ENCODE measurements at regions not wholly inside any gene's neighbourhood (a gene's known extent, or its start where the extent isn't known, plus 50 kb on each side); places are given as distances from the start of the nearest gene placed in this dataset.

GRCh38 chr10:29184205-29185000, 104.5 kb upstream of the LYZL1 start:
- Histone ChIP-seq H3K27ac (no peak overlapping the region), H3K4me1 (no peaks in the 10 kb centered on the region), H3K9me3 (no peaks in the 10 kb centered on the region), H3K36me3 (no peaks in the 10 kb centered on the region), H3K4me3 (no peak overlapping the region), H3K27me3 (no peaks in the 10 kb centered on the region)
- DNase-seq (ENCODE audit: extremely low spot score in 2 of 2): no peak
- intact Hi-C loops (cut with DNase I): no loop called here
- TF ChIP-seq POLR2A (IDR thresholded peaks at IDR 0.05) (no peak), POLR2AphosphoS5 (IDR thresholded peaks at IDR 0.05; ENCODE audit: insufficient read depth in 1 of 2, low read depth in 1 of 2) (no peak)
- TF ChIP-seq, protein P1, sequence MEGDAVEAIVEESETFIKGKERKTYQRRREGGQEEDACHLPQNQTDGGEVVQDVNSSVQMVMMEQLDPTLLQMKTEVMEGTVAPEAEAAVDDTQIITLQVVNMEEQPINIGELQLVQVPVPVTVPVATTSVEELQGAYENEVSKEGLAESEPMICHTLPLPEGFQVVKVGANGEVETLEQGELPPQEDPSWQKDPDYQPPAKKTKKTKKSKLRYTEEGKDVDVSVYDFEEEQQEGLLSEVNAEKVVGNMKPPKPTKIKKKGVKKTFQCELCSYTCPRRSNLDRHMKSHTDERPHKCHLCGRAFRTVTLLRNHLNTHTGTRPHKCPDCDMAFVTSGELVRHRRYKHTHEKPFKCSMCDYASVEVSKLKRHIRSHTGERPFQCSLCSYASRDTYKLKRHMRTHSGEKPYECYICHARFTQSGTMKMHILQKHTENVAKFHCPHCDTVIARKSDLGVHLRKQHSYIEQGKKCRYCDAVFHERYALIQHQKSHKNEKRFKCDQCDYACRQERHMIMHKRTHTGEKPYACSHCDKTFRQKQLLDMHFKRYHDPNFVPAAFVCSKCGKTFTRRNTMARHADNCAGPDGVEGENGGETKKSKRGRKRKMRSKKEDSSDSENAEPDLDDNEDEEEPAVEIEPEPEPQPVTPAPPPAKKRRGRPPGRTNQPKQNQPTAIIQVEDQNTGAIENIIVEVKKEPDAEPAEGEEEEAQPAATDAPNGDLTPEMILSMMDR (IDR thresholded peaks at IDR 0.05): no peak

DNA sequence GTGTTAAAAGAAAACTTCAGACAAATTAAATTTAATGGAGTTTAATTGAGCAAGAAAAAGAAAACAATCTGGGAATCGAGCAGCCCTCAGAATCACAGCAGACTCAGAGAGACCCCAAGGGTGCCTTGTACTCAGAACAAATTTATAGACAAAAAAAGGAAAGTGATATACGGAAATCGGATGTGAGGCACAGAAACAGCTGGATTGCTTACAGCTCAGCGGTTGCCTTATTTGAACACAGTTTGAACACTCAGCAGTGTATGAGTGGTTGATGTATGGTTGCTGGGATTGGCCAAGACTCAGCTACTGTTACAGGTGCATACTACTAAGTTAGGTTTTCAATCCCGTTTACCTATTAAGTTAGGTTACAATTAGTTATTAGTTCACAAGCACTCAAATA, 103.8 kb upstream of the LYZL1 start:
- H3K36me3 ChIP-seq: no peaks in the 10 kb centered on the region
- H3K27me3 ChIP-seq: no peaks in the 10 kb centered on the region
- TF ChIP-seq POLR2A (IDR thresholded peaks at IDR 0.05) (no peak), POLR2AphosphoS5 (IDR thresholded peaks at IDR 0.05; ENCODE audit: insufficient read depth in 1 of 2, low read depth in 1 of 2) (no peak)
- TF ChIP-seq, protein P1 (IDR thresholded peaks at IDR 0.05): no peak
- no peaks in the 10 kb centered on the region for H3K4me1 ChIP-seq
- H3K27ac ChIP-seq: no peak overlapping the region
- no peak overlapping the region for H3K4me3 ChIP-seq
- intact Hi-C loops (cut with DNase I): no loop called here
- DNase-seq (ENCODE audit: extremely low spot score in 2 of 2): no peak
- no peaks in the 10 kb centered on the region for H3K9me3 ChIP-seq

- no peak for DNase-seq (ENCODE audit: extremely low spot score in 2 of 2)
- intact Hi-C loops (cut with DNase I): no loop called here
- Histone ChIP-seq H3K36me3 (no peaks in the 10 kb centered on the region), H3K27me3 (no peaks in the 10 kb centered on the region), H3K27ac (no peak overlapping the region), H3K9me3 (no peaks in the 10 kb centered on the region), H3K4me3 (no peak overlapping the region), H3K4me1 (no peaks in the 10 kb centered on the region)
- TF ChIP-seq, protein P1 (IDR thresholded peaks at IDR 0.05): no peak
- TF ChIP-seq POLR2A (IDR thresholded peaks at IDR 0.05) (no peak), POLR2AphosphoS5 (IDR thresholded peaks at IDR 0.05; ENCODE audit: insufficient read depth in 1 of 2, low read depth in 1 of 2) (no peak)
Observed at GRCh38 chr10:29186221-29186620, 102.6 kb upstream of the LYZL1 start.

- H3K36me3 ChIP-seq: no peaks in the 10 kb centered on the region
- intact Hi-C loops (cut with DNase I): no loop called here
- TF ChIP-seq POLR2AphosphoS5 (IDR thresholded peaks at IDR 0.05; ENCODE audit: insufficient read depth in 1 of 2, low read depth in 1 of 2) (no peak), POLR2A (IDR thresholded peaks at IDR 0.05) (no peak)
- TF ChIP-seq, protein P1 (IDR thresholded peaks at IDR 0.05): no peak
- DNase-seq (ENCODE audit: extremely low spot score in 2 of 2): no peak
- no peak overlapping the region for H3K27ac ChIP-seq
- no peaks in the 10 kb centered on the region for H3K4me1 ChIP-seq
- no peak overlapping the region for H3K4me3 ChIP-seq
- no peaks in the 10 kb centered on the region for H3K9me3 ChIP-seq
- H3K27me3 ChIP-seq: no peaks in the 10 kb centered on the region
Observed at GRCh38 chr10:29189256-29189655, 99.6 kb upstream of the LYZL1 start.

- no peak overlapping the region for H3K4me3 ChIP-seq
- no peaks in the 10 kb centered on the region for H3K4me1 ChIP-seq
- TF ChIP-seq, protein P1 (IDR thresholded peaks at IDR 0.05): no peak
- intact Hi-C loops (cut with DNase I): no loop called here
- DNase-seq (ENCODE audit: extremely low spot score in 2 of 2): no peak
- no peaks in the 10 kb centered on the region for H3K36me3 ChIP-seq
- no peak overlapping the region for H3K27ac ChIP-seq
- H3K9me3 ChIP-seq: no peaks in the 10 kb centered on the region
- H3K27me3 ChIP-seq: no peaks in the 10 kb centered on the region
Observed at GRCh38 chr10:29191674-29192073, 97.2 kb upstream of the LYZL1 start.
